GM10266 (cell line): ENCODE measurements at regions not wholly inside any gene's neighbourhood (a gene's known extent, or its start where the extent isn't known, plus 50 kb on each side); places are given as distances from the start of the nearest gene placed in this dataset.

Source experiments
- DNase-seq: peaks from one replicate; pipeline ENCODE4 v3.0.0; 2012; ENCODE audit errors: extremely low spot score
- TF ChIP-seq, protein P1 (sequence below): IDR thresholded peaks from 2 replicates; pipeline ENCODE4 v1.5.1; 2012; ENCODE audit warnings: mild to moderate bottlenecking, low read depth; ENCODE audit not compliant: control insufficient read depth, insufficient read depth; ENCODE audit errors: missing control alignments

DNA sequence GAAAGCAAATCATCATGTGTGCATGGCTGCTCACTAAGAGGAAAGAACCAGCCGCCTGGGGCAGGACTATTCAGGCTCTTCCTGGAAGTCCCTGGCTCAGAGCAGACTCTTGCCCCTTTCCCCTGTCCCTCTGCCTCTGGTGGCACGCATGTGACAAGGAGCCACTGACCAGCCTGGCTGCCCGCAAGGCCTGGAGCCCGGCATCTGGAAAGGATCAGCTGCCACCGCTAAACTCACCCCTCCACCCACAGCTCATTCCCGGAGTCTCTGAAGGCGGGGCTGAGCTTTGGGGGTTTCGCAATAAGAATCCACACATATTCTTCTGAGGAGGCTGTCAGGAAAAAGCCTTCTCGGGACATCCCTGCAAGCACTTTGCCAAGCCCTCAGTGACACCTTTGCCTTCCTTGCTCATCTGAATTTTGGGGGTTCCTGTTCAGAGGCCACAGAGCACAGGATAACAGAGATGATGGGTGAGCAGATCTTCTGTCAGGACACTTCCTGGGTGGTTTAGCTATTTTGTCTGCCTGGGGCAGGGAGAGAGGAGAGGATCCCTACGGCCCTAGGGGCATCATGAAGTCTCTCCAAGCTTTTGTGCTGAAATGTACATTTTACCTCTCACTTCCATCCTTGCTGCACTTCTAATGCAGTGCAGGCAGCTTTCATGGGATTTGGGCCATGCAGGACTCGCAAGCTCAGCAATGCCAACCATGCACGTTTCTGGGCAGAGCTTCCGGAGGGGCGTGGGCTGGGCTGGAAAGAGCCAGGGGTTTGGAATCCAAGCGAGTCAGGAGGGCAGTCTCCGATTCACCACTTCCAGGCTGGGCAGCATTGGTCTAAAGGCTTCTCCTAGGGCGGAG is 124.8 kb upstream of the MAP1LC3B2 start:
- TF ChIP-seq, protein P1, sequence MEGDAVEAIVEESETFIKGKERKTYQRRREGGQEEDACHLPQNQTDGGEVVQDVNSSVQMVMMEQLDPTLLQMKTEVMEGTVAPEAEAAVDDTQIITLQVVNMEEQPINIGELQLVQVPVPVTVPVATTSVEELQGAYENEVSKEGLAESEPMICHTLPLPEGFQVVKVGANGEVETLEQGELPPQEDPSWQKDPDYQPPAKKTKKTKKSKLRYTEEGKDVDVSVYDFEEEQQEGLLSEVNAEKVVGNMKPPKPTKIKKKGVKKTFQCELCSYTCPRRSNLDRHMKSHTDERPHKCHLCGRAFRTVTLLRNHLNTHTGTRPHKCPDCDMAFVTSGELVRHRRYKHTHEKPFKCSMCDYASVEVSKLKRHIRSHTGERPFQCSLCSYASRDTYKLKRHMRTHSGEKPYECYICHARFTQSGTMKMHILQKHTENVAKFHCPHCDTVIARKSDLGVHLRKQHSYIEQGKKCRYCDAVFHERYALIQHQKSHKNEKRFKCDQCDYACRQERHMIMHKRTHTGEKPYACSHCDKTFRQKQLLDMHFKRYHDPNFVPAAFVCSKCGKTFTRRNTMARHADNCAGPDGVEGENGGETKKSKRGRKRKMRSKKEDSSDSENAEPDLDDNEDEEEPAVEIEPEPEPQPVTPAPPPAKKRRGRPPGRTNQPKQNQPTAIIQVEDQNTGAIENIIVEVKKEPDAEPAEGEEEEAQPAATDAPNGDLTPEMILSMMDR = no peak
- DNase-seq = no peak

- TF ChIP-seq, protein P1 = no peak
- no peak for DNase-seq
Observed at GRCh38 chr12:116435984-116436383, 123.2 kb upstream of the MAP1LC3B2 start.

GRCh38 chr12:116436561-116437249 is 122.5 kb upstream of the MAP1LC3B2 start:
- TF ChIP-seq, protein P1 = no peak
- DNase-seq = no peak

DNA sequence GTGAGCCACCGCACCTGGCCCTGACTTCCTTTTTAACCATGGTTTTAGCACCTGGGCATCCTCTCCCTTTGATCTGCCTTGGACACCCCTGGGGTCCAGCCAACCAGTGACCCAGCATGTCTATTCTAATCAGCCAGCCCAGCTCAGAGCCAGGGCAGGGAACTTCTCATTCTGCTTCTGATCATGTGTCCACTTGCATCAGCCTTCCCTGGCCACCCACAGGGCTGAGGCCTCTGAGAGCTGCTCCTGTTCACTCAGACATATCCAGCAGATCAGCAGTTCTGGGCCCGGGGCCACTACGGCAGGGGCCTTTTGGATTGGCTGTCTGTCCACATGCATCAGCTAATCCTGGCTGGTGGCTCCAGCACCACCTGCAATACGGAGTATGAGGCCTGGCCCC is 117.9 kb upstream of the MAP1LC3B2 start:
- no peak for DNase-seq
- TF ChIP-seq, protein P1 = no peak

- no peak for DNase-seq
- TF ChIP-seq, protein P1 = no peak
Observed at GRCh38 chr12:116442304-116442703, 116.9 kb upstream of the MAP1LC3B2 start.

- TF ChIP-seq, protein P1 = no peak
Observed at GRCh38 chr12:116442946-116443345, 116.2 kb upstream of the MAP1LC3B2 start.

GRCh38 chr12:116443821-116444589 is 115.2 kb upstream of the MAP1LC3B2 start:
- TF ChIP-seq, protein P1 = no peak
- DNase-seq = no peak

More at GRCh38 chr12:116442946-116443345, 116.2 kb upstream of the MAP1LC3B2 start:
- DNase-seq = no peak
